RWPE1 (cell line): ENCODE measurements at regions not wholly inside any gene's neighbourhood (a gene's known extent, or its start where the extent isn't known, plus 50 kb on each side); places are given as distances from the start of the nearest gene placed in this dataset.

ENCODE experiments used
- CTCF ChIA-PET: fragments of 350-600 bp; sonication (Branson Sonifier 250); formaldehyde crosslinking; extraction: SDS; loops from one replicate; lab custom pipeline; 2021; lab: Yijun Ruan, JAX
- POLR2A ChIA-PET: fragments of 400-600 bp; formaldehyde crosslinking; extraction: SDS; loops from one replicate; lab custom pipeline; 2020; ENCODE audit warnings: antibody characterized with exemption; ENCODE audit not compliant: low non-redundant PET; lab: Yijun Ruan, JAX
- DNase-seq: peaks from one replicate; pipeline ENCODE4 v3.0.0; 2012; ENCODE audit warnings: low spot score
- H3K27ac ChIP-seq: fragments of 450-650 bp; 2 replicates; pipeline ENCODE4 v1.5.1; 2017
- TF ChIP-seq, protein P1 (sequence below): fragments of 450-650 bp; conservative IDR thresholded peaks from 2 replicates; pipeline ENCODE4 v1.5.1; 2017; ENCODE audit warnings: low read depth, mild to moderate bottlenecking

DNA sequence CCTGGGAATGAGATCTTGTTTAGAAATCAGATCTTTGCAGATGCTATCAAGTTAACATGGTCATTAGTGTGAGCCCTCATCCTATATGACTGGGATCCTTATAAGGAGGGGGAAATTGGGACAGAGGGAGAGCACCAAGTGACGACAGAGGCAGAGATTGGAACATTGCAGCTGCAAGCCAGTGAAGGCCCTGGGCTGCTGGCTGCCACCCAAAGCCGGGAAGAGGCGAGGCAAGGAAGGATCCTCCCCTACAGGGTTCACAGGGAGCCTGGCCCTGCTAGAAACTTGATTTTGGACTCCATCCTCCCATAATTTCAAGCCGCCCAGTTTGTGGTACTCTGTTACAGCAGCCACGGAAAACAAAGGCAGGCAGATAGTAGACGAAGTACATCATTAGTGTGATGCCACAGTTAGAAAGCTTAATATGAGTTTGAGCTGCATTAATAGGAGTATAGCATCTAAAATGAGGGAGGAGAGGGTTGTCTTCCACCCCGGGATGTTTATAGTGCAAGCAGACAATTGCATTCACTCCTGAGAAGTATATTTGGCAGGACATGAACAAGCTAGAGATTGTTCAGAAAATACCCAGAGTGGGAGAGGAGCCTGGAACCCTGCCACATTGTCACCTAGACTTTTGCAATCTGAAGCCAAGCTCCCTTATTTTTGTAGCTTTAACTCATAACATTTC, 56.8 kb upstream of the CLMP start:
- no peak for DNase-seq
- ChIA-PET CTCF (interaction anchor here (0.7 to 1.9 kb wide), 3 partner anchors 10 to 225 kb away, joined by 4 to 8 read pairs (median 4); no protein-coding TSS in a partner anchor), POLR2A (no interaction called here)
- H3K27ac ChIP-seq, result no peak overlapping the region
- TF ChIP-seq, protein P1, sequence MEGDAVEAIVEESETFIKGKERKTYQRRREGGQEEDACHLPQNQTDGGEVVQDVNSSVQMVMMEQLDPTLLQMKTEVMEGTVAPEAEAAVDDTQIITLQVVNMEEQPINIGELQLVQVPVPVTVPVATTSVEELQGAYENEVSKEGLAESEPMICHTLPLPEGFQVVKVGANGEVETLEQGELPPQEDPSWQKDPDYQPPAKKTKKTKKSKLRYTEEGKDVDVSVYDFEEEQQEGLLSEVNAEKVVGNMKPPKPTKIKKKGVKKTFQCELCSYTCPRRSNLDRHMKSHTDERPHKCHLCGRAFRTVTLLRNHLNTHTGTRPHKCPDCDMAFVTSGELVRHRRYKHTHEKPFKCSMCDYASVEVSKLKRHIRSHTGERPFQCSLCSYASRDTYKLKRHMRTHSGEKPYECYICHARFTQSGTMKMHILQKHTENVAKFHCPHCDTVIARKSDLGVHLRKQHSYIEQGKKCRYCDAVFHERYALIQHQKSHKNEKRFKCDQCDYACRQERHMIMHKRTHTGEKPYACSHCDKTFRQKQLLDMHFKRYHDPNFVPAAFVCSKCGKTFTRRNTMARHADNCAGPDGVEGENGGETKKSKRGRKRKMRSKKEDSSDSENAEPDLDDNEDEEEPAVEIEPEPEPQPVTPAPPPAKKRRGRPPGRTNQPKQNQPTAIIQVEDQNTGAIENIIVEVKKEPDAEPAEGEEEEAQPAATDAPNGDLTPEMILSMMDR, result no peak

DNA sequence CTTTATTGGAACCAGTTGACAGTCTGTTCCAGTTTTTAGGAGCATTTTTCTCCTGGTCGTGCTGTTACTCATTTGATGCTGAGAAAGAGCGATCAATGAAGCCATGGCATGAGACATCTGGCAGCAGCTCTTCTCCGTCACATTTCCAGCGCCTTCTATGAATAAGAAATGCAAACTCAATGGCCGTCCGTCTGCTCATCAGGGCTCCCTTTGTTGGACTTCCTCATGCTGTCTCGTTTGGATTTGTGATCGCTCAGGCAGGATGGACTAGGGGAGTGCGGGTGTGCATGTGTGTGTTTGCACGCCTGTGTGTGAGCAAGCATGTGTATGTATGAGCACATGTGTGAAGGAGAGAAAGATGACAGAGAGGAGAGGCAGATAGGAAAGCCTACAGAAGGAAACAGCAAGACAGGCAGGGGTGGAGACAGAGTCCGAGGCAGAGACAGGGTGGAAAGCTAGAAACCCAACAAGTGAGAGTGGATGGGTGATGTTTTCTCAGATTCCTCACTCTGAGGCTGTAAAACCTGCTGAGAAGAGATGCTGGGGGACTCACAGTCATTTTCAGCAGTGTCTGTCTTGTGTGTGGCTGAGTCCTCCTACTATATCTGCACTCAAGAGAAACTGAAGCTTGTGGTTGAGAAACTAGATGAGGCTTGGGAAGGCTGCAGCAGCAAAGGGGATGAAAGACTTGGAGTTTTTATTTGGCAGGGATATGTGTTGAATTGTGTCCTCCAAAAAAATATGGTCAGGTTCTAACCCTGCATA, 56.0 kb upstream of the CLMP start:
- no peak for DNase-seq
- ChIA-PET CTCF (interaction anchor here (0.7 to 1.9 kb wide), 3 partner anchors 10 to 139 kb away, joined by 4 to 8 read pairs (median 7); no protein-coding TSS in a partner anchor), POLR2A (no interaction called here)
- TF ChIP-seq, protein P1, result no peak
- no peak overlapping the region for H3K27ac ChIP-seq

DNA sequence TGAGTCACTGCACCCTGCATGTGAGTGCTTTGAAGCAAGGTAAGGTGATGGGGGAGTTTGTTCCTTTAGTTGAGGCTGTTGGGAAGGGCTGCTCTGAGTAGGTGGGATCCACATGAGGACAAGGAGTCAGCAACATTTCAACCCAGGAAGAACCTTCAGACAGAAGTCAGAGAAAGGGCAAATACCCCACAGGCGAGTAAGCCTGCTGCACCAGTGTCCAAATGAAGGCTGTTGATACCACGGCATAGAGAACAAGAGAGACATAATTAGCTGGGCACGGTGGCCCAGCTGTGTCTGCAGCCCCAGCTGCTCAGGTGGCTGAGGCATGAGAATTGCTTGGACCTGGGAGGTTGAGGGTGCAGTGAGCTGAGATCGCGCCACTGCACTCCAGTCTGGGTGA, 54.3 kb upstream of the CLMP start:
- ChIA-PET CTCF (interaction anchor here (0.8 to 2.0 kb wide), 2 partner anchors 138 to 462 kb away, joined by 3 to 5 read pairs; no protein-coding TSS in a partner anchor), POLR2A (interaction anchor here (0.7 kb wide), 1 partner anchor 270 kb away, joined by 3 read pairs; no protein-coding TSS in a partner anchor)
- H3K27ac ChIP-seq, result no peak overlapping the region
- TF ChIP-seq, protein P1, result no peak
- DNase-seq, result no peak

DNA sequence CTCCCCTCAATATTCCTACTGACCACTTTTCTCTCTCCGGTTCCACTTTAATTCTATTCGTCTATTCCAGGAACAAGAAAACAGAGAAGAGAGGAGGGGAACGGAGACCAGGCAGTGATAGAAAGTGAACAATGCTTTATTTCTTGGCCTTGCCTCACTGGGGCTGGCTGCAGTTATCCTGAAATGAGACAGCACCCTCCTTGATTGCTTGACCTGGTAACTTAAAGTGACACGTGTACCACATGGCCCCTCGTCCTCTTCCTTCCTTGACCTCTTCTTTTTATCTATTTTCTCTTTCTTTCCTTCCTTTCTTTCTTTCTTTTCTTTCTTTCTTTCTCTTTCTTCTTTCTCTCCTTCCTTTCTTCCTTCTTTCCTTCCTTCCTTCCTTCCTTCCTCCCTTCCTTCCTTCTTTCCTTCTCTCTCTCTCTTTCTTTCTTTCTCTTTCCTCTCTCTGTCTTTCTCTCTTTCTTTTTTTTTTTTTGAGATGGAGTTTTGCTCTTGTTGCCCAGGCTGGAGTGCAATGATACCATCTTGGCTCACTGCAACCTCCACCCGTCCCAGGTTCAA, 52.8 kb upstream of the CLMP start:
- ChIA-PET POLR2A (interaction anchor here (0.5 kb wide), 1 partner anchor 193 kb away, joined by 12 read pairs; no protein-coding TSS in a partner anchor), CTCF (interaction anchor here (0.6 to 3.9 kb wide), 21 partner anchors 8 to 239 kb away, joined by 3 to 64 read pairs (median 3); no protein-coding TSS in a partner anchor)
- TF ChIP-seq, protein P1, result no peak
- no peak overlapping the region for H3K27ac ChIP-seq
- no peak for DNase-seq

DNA sequence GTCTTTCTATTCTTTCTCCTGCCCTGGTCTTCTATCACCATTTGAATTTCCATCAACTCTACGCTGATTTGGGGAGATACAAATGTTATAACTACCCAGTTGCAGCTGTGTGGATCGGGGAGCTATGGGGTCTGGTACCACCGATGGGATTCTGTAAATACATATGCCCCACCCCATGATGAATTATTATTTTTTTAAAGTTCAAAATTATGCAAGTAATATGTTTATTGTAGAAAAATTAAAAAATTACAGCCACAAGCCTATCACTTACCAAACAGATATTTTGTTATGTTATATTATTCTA, 52.4 kb upstream of the CLMP start:
- no peak overlapping the region for H3K27ac ChIP-seq
- TF ChIP-seq, protein P1, result peak; percentile 62
- no peak for DNase-seq
- POLR2A ChIA-PET, result interaction anchor here (0.5 kb wide), 1 partner anchor 192 kb away, joined by 12 read pairs; no protein-coding TSS in a partner anchor
- CTCF ChIA-PET, result interaction anchor here (0.6 to 3.9 kb wide), 21 partner anchors 8 to 239 kb away, joined by 3 to 64 read pairs (median 3); no protein-coding TSS in a partner anchor
